Left hindlimb (tissue), 1 donor: ENCODE measurements at regions not wholly inside any gene's neighbourhood (a gene's known extent, or its start where the extent isn't known, plus 50 kb on each side); places are given as distances from the start of the nearest gene placed in this dataset.

ENCODE experiments used
- DNase-seq: peaks from one replicate; pipeline ENCODE4 v3.0.0-alpha.2; 2018

GRCh38 chr2:2392332-2392731 is 61.3 kb upstream of the MYT1L start:
- no peak for DNase-seq

DNA sequence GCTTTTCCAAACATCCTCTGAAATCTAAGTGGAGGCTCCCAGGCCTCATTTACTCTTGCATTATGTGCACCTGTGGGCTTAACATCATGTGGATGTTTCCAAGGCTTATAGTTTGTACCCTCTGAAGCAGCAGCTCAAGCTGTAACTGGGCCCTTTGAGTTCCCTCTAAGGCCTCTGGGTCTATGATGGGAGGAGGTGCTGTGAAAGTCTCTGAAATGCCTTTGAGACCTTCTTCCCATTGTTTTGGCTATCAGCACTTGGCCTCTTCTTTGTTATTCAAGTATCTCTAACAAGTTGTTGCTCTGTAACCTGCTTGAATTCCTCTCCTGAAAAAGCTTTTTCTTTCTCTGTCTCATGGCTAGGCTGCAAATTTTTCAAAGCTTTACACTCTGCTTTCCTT is 58.1 kb upstream of the MYT1L start:
- no peak for DNase-seq
